ENCODE measurements at regions not wholly inside any gene's neighbourhood (a gene's known extent, or its start where the extent isn't known, plus 50 kb on each side); places are given as distances from the start of the nearest gene placed in this dataset.

DNA sequence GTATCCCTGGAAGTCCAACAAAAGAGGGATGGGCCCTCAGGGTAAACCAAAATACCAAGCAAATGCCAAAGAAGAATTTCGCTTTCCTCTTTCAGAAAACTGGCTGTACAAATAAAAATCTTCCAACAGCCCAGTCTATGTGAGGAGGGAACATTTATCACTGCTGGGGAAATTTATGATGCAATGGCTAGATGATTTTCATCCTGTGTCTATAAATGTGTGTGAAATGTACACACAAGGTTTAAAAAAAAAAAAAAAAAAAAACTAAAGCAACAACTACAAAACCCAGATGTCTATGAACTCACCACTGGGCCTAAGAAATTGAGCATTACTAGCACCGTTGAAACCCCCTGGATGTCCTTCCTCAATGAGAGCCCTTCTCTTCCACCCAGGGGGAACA, 68.7 kb upstream of the SLC4A11 start:
- DNase-seq = no peak

DNA sequence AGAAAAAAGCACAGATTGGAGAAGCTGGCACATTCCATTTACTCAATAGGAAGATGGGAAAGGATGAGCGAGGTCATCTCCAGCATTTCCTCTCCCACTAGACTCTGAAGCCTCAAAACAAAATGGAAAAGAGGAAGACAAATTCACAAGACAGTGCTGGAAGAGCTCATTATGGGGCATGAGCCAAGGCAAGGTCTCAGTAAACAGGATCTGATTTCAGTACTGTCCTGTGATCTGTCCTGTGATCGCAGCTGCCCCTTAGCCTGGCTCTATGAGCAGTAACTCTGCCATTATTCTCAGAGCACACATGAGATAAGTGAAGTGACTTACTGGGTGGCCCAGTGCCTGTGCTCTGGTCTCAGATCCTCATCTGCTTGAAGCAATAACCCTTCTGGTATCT, 68.1 kb upstream of the SLC4A11 start:
- no peak for DNase-seq

DNA sequence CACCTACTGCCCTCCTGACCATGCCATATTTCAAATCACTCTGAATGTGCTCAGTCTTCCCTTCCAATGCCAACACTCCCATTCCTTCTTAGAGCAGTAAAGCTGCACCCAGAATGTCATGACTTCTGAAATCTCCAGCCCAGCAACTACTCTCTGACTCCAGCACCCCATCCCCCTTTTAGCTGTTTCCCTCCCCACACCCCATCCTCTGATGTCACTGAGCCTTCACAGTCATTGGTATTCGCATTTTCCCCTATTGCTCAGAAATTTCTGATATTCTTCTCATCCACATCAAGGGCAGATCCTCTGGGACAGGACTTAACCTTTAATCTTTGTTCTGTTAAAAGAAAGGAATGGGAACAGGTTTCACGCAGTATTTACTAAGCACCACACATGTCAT, 67.1 kb upstream of the SLC4A11 start:
- no peak for DNase-seq

DNA sequence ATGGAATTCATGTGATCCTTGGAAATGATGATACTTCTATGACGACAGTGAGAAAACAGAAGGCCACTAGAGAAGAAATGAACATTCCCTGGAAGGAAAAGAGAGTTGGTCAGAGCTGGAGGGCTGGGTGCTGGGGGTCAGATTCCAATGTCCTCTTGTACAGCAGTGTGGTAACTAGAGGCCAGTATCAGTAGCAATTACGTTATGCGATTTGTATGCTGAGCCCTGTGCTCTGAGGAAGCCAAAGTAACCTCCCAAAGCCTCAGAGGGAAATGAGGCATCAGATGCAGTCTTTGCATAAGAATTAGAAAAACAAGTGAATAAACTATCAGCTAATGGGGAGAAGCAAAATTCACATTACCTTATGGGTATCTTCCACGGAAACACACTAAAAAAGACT, 65.5 kb upstream of the SLC4A11 start:
- DNase-seq = no peak

DNA sequence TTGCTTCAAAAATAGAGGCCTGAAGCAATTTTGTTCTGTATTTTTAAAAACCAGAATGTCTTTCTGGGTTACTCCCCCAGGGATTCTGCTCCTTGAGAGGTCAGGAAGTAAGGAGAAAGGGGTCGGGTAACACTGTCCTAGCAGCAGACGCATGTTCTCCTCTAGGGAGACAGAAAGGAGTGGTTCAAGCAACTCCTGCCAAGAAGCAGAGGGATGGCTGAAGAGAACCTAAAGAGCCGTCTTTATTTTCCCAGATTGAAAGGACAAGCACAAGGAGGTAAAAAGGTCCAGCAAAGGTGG, 58.0 kb upstream of the SLC4A11 start:
- no peak for DNase-seq

DNA sequence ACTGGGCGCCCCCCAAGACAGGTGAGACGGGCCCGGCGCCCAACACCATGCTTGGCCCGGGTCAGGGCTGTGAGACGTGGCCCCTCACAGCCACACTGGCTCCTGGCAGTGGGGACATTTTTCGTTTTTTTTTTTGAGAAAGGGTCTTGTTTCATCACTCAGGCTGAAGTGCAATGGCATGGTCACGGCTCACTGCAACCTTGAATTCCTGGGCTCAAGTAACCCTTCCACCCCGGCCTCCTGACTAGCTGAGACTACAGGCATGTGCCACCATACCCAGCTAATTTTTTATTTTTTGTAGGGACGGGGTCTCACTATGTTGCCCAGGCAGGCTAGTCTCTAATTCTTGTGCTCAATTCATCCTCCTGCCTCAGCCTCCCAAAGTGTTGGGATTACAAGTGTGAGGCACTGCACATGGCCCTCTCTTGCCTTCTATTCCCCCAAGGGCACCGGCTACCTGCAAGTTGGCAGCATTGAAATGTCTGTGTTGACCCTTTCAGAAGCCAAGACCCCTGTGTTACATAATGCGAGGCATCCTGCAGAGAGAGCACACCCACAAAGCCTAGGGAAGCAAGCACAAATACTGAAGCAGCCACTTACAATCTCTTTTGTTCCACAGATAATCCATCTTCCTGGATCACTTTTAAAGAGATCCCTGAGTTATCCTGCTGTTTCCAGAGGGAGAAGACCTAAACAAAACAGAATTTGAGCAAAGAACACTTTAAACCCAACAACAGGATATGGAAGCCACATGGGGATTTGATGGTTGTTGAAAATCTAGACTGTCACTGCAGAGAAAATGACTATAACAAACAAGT, 57.5 kb upstream of the SLC4A11 start:
- DNase-seq = no peak

All from CD4-positive, alpha-beta T cell treated with Interleukin-6 for 4 hours (primary cell).